Myocyte (in vitro differentiated cells): ENCODE measurements at regions not wholly inside any gene's neighbourhood (a gene's known extent, or its start where the extent isn't known, plus 50 kb on each side); places are given as distances from the start of the nearest gene placed in this dataset.
A peak's percentile ranks its signal among the peaks of the same experiment; 100 is the strongest.

Experiments used
- DNase-seq: peaks from one replicate; pipeline ENCODE4 v3.0.0-alpha.2; 2012; ENCODE audit warnings: low read depth

GRCh38 chr18:5091741-5092140 is 105.3 kb downstream of the AKAIN1 start:
- no peak for DNase-seq

- DNase-seq: no peak
These were observed 121.8 kb downstream of the AKAIN1 start for GRCh38 chr18:5075297-5075696.

- peak; percentile 6 for DNase-seq
These were observed 123.8 kb downstream of the AKAIN1 start for GRCh38 chr18:5073026-5073944.

GRCh38 chr18:5068851-5069250 is 128.2 kb downstream of the AKAIN1 start:
- DNase-seq: no peak

GRCh38 chr18:5066380-5066977 is 130.6 kb downstream of the AKAIN1 start:
- no peak for DNase-seq

GRCh38 chr18:5065615-5066014 is 131.4 kb downstream of the AKAIN1 start:
- DNase-seq: no peak

GRCh38 chr18:5064841-5065370 is 132.2 kb downstream of the AKAIN1 start:
- DNase-seq: no peak

- DNase-seq: no peak
These were observed 135.3 kb downstream of the AKAIN1 start for GRCh38 chr18:5061785-5062184.

GRCh38 chr18:5060543-5060942 is 136.5 kb downstream of the AKAIN1 start:
- DNase-seq: no peak

GRCh38 chr18:5059696-5060032 is 137.4 kb downstream of the AKAIN1 start:
- DNase-seq: no peak

- DNase-seq: no peak
These were observed 138.0 kb downstream of the AKAIN1 start for GRCh38 chr18:5058768-5059695.

- peak; percentile 16 for DNase-seq
These were observed 139.4 kb downstream of the AKAIN1 start for GRCh38 chr18:5057386-5058348.

GRCh38 chr18:5052491-5052890 is 144.6 kb downstream of the AKAIN1 start:
- DNase-seq: no peak

- no peak for DNase-seq
These were observed 145.8 kb downstream of the AKAIN1 start for GRCh38 chr18:5051207-5051606.

- no peak for DNase-seq
These were observed 147.9 kb downstream of the AKAIN1 start for GRCh38 chr18:5049124-5049523.

- no peak for DNase-seq
These were observed 156.6 kb downstream of the AKAIN1 start for GRCh38 chr18:5040476-5040875.

- no peak for DNase-seq
These were observed 160.5 kb downstream of the AKAIN1 start for GRCh38 chr18:5036523-5036922.

GRCh38 chr18:5031216-5031615 is 165.8 kb downstream of the AKAIN1 start:
- no peak for DNase-seq

GRCh38 chr18:5030636-5031035 is 166.4 kb downstream of the AKAIN1 start:
- DNase-seq: no peak

GRCh38 chr18:5029592-5029991 is 167.5 kb downstream of the AKAIN1 start:
- no peak for DNase-seq
